ENCODE measurements at regions not wholly inside any gene's neighbourhood (a gene's known extent, or its start where the extent isn't known, plus 50 kb on each side); places are given as distances from the start of the nearest gene placed in this dataset.

DNA sequence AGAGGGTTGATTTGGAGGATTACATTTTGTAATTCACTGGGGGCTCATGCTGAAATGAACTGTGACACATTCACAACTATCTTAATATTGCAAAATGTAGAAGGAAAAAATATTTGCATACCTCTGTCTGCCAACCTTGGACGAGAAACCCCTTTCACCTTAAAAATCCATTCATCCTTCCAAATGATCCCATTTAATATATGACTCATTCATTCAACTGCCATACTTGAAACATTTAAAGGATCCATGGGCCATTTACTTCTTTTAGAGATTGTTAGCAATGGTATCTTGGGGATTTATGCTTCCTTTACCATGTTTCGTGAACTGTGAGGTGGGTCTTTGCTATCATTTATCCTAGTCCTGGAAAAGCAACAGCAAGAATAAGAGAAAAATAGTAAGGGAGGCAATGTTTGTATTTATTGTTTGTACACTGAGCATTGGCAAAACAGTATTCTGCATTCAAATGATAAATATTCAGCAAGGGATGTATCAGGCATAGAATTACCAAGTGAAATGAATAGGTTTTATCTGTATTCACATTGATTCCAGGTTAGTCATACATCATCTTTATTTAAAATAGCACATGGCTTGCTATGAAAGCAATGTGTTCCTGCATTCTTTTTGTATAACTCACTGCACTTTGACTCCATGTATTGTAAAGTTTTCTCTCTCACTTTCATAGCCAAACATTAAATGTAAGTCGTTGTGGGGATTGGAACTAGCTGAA, 378.1 kb downstream of the NSUN3 start:
- TF ChIP-seq, protein P1, sequence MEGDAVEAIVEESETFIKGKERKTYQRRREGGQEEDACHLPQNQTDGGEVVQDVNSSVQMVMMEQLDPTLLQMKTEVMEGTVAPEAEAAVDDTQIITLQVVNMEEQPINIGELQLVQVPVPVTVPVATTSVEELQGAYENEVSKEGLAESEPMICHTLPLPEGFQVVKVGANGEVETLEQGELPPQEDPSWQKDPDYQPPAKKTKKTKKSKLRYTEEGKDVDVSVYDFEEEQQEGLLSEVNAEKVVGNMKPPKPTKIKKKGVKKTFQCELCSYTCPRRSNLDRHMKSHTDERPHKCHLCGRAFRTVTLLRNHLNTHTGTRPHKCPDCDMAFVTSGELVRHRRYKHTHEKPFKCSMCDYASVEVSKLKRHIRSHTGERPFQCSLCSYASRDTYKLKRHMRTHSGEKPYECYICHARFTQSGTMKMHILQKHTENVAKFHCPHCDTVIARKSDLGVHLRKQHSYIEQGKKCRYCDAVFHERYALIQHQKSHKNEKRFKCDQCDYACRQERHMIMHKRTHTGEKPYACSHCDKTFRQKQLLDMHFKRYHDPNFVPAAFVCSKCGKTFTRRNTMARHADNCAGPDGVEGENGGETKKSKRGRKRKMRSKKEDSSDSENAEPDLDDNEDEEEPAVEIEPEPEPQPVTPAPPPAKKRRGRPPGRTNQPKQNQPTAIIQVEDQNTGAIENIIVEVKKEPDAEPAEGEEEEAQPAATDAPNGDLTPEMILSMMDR (IDR thresholded peaks at IDR 0.05; ENCODE audit: low read depth, low read length), result no peak
- no peak for DNase-seq (ENCODE audit: extremely low read depth, low read depth)

DNA sequence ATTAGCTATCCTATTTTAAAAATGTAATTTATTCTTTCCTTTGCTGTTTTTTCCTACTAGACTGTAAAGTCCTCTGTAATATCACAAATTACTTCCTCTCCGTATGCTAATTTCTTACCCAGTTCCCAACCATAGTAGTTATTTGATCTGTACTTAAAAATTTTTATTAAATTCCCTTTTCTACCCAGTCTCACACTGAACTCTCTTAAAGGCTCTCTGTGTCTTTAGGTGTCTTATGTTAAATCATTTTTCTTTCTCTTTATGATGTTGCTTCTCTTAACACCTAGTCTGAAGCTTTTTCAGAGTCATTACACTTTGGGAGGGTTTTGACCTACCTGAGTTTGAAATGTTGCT, 378.6 kb downstream of the NSUN3 start:
- TF ChIP-seq, protein P1 (IDR thresholded peaks at IDR 0.05; ENCODE audit: low read depth, low read length), result no peak

DNA sequence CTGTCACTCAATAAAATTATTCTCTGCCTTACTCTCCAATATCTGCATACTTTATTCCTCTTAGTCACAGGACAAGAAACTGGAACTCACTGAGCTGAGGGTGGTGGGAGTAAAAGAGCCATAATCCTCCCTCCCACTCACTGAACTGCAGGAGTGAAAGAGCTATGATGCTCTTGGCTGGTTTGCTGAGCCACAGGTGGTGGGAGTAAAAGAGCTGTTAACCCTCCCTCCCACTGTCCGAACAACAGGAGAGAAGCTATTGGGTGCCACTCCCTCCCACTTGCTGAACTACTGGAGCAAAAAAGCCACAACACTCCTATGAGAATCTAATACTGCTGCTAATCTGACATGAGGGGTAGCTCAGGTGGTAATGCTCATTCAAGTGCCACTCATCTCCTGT, 391.0 kb downstream of the NSUN3 start:
- no peak for DNase-seq (ENCODE audit: extremely low read depth, low read depth)

More for the DNA sequence above, 378.6 kb downstream of the NSUN3 start:
- DNase-seq (ENCODE audit: extremely low read depth, low read depth), result no peak

DNA sequence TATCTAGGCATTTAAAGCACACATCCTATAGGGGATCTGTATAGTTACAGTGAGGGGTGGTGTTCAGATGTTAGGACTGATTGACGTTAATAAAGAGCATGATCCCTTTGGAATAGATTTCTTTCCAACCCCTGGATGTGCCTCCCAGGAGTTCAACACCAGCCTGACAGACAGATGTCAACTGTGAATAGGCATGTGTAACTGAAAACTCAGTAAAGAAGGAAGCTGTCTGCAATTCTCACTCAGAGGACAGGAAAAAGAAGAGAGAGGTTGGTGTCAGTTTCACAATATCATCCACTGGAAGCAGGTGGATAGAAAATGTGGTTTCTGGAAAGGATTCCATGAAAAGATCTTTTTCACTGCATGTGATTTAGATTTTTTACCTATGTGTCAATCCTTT, 396.3 kb downstream of the NSUN3 start:
- TF ChIP-seq, protein P1 (IDR thresholded peaks at IDR 0.05; ENCODE audit: low read depth, low read length), result no peak
- DNase-seq (ENCODE audit: extremely low read depth, low read depth), result no peak

More for the DNA sequence above, 391.0 kb downstream of the NSUN3 start:
- TF ChIP-seq, protein P1 (IDR thresholded peaks at IDR 0.05; ENCODE audit: low read depth, low read length), result no peak

DNA sequence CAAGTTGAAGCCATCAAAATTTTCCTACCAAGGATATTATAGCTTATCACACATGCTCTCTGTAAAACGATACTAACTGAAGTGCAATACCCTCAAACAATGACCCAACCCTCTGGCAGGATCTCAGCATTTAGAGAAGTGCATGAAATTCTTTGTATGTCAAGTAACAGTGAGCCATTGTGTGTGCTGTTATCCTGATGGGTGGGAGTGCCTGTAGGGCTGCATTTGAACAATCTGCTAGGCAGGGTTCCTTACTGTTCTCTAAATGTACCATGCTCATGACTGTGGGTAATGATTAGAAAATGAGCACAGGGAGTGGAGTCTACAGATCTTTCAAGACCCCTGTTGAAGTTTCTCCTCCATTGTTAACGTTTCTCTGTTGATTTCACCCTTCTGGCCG, 398.1 kb downstream of the NSUN3 start:
- TF ChIP-seq, protein P1 (IDR thresholded peaks at IDR 0.05; ENCODE audit: low read depth, low read length), result no peak
- DNase-seq (ENCODE audit: extremely low read depth, low read depth), result no peak

DNA sequence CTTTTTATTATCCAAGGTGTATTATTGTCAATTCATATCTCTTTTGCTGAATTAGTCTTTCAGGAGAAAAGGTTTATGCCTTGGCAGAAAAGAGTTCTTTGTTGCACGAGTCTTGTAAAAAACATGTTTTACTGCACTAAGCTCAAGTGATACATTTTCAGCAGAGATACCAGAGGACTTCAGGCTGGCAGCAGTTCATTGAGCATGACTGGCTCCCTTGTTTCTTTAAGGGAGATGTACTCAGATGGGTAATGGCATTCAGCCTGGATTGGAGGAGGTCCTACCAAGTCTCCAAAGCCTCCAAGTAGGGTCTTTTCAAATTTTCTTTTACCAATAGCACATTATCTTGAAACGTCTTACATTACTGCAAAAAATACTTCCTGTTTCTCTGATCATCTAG, 400.1 kb downstream of the NSUN3 start:
- DNase-seq (ENCODE audit: extremely low read depth, low read depth), result no peak
- TF ChIP-seq, protein P1 (IDR thresholded peaks at IDR 0.05; ENCODE audit: low read depth, low read length), result no peak

DNA sequence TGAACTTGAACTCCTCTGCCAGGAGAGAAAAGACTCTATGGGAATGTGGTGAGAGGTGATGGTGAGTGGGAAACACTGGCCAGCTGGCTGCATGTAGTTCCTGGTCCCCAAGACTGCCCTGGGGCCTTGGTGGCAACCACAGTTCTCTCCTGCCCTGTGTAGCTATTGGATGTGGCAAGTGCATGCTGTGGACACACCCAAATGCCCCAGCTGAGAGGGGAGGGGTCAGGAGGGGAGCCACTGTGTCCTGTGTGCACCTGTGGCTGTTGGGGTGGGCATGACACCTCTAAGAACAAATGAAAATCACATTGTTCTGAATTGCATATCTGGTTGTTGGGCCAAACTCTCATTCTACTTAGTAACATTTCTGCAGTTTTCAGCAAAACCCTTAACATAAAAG, 409.6 kb downstream of the NSUN3 start:
- no peak for DNase-seq (ENCODE audit: extremely low read depth, low read depth)
- TF ChIP-seq, protein P1 (IDR thresholded peaks at IDR 0.05; ENCODE audit: low read depth, low read length), result no peak

Measured in AG09319 (cell line).